Neural progenitor cell (in vitro differentiated cells): ENCODE measurements at regions not wholly inside any gene's neighbourhood (a gene's known extent, or its start where the extent isn't known, plus 50 kb on each side); places are given as distances from the start of the nearest gene placed in this dataset.

Experiments used
- DNase-seq: peaks from one replicate; pipeline ENCODE4 v3.0.0-alpha.2; 2016; ENCODE audit warnings: low spot score
- H2AFZ ChIP-seq: fragments of 200-600 bp; sonication (generic); replicated peaks from 2 replicates; pipeline ENCODE4 v1.6.1; 2016; ENCODE audit warnings: antibody characterized with exemption
- H3F3A ChIP-seq: fragments of 200-600 bp; sonication (generic); 2 replicates; pipeline ENCODE4 v1.6.1; 2016; ENCODE audit warnings: antibody characterized with exemption, low read depth
- H3K27ac ChIP-seq: fragments of 200-600 bp; sonication (generic); 2 replicates; pipeline ENCODE4 v1.5.1; 2016; ENCODE audit warnings: mild to moderate bottlenecking
- H3K27me3 ChIP-seq: fragments of 200-600 bp; sonication (generic); 2 replicates; pipeline ENCODE4 v1.6.1; 2016; ENCODE audit warnings: mild to moderate bottlenecking, moderate library complexity
- H3K36me3 ChIP-seq: fragments of 200-600 bp; sonication (generic); 2 replicates; pipeline ENCODE4 v1.5.1; 2016
- H3K4me1 ChIP-seq: fragments of 200-600 bp; sonication (generic); 2 replicates; pipeline ENCODE4 v1.6.1; 2016; ENCODE audit warnings: mixed run types
- H3K4me2 ChIP-seq: fragments of 200-600 bp; sonication (generic); 2 replicates; pipeline ENCODE4 v1.6.1; 2016
- H3K4me3 ChIP-seq: fragments of 200-600 bp; sonication (generic); 2 replicates; pipeline ENCODE4 v1.5.1; 2016
- H3K79me2 ChIP-seq: fragments of 200-600 bp; sonication (generic); 2 replicates; pipeline ENCODE4 v1.6.1; 2016; ENCODE audit warnings: low read depth
- H3K9ac ChIP-seq: fragments of 200-600 bp; sonication (generic); 2 replicates; pipeline ENCODE4 v1.6.1; 2016
- H3K9me3 ChIP-seq: fragments of 200-600 bp; sonication (generic); 2 replicates; pipeline ENCODE4 v1.5.1; 2016; ENCODE audit warnings: low read depth
- H4K20me1 ChIP-seq: fragments of 200-600 bp; sonication (generic); 2 replicates; pipeline ENCODE4 v1.6.1; 2016; ENCODE audit warnings: low read depth
- H3K27ac Mint-ChIP-seq: 3 replicates; pipeline ENCODE4 v1.8.0; 2021; ENCODE audit warnings: mixed read lengths
- H3K27me3 Mint-ChIP-seq: 2 replicates; pipeline ENCODE4 v1.8.0; 2022; ENCODE audit warnings: low read depth, mild to moderate bottlenecking, inconsistent platforms, moderate library complexity, mixed read lengths; ENCODE audit not compliant: insufficient read depth
- H3K36me3 Mint-ChIP-seq: 3 replicates; pipeline ENCODE4 v1.8.0; 2021; ENCODE audit warnings: mixed read lengths
- H3K4me1 Mint-ChIP-seq: 3 replicates; pipeline ENCODE4 v1.8.0; 2021; ENCODE audit warnings: mixed read lengths
- H3K4me3 Mint-ChIP-seq: 3 replicates; pipeline ENCODE4 v1.8.0; 2021; ENCODE audit warnings: mild to moderate bottlenecking, moderate library complexity, mixed read lengths
- H3K9me3 Mint-ChIP-seq: 3 replicates; pipeline ENCODE4 v1.8.0; 2020; ENCODE audit warnings: mixed read lengths
- EZH2 ChIP-seq: fragments of 200-600 bp; sonication (generic); IDR thresholded peaks from 2 replicates; pipeline ENCODE4 v1.6.1; 2017; ENCODE audit warnings: antibody characterized with exemption, mild to moderate bottlenecking, moderate library complexity
- EZH2phosphoT487 ChIP-seq: fragments of 200-600 bp; sonication (generic); IDR thresholded peaks from 2 replicates; pipeline ENCODE4 v1.6.1; 2017; ENCODE audit warnings: antibody characterized with exemption
- TF ChIP-seq, protein P1 (sequence below): fragments of 200-600 bp; sonication (generic); IDR thresholded peaks from 2 replicates; pipeline ENCODE4 v1.5.1; 2017; ENCODE audit warnings: antibody characterized with exemption, mild to moderate bottlenecking

DNA sequence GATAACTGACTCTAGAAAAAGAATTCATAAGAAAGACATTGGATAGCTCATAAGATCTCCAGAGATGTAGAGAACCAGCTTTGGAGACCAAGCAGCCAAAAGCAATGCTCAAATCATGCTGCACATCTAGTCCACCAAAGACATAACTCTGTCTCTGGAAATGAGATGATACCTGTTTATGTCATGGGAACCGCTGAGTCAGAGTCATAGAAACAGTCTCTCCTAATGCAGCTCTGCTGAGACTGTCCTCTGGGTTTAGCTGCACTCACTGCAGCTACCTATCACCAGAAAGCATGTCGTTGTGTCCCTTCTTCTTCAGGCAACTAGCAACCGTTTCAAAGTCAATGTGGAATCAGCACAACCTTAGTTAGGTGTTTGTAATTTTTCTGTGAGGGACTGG is 218.5 kb upstream of the ROBO1 start:
- H3K36me3 ChIP-seq = no peaks in the 10 kb centered on the region
- H3K79me2 ChIP-seq = no peaks in the 10 kb centered on the region
- no peaks in the 10 kb centered on the region for H3K9me3 ChIP-seq
- H3F3A ChIP-seq = no peaks in the 10 kb centered on the region
- no peak overlapping the region for H3K27ac Mint-ChIP-seq
- no peaks in the 10 kb centered on the region for H3K9me3 Mint-ChIP-seq
- no peak overlapping the region for H3K4me3 Mint-ChIP-seq
- no peak for DNase-seq
- H3K9ac ChIP-seq = no peak overlapping the region
- H3K4me3 ChIP-seq = no peak overlapping the region
- H3K27ac ChIP-seq = no peak overlapping the region
- H3K4me1 Mint-ChIP-seq = peaks cover 5% of the 10 kb centered on the region
- H4K20me1 ChIP-seq = no peaks in the 10 kb centered on the region
- no peaks in the 10 kb centered on the region for H3K36me3 Mint-ChIP-seq
- H3K27me3 Mint-ChIP-seq = no peaks in the 10 kb centered on the region
- H3K27me3 ChIP-seq = no peaks in the 10 kb centered on the region
- H2AFZ ChIP-seq = no peak overlapping the region
- H3K4me2 ChIP-seq = no peak overlapping the region
- TF ChIP-seq EZH2phosphoT487 = no peak
- H3K4me1 ChIP-seq = no peaks in the 10 kb centered on the region

DNA sequence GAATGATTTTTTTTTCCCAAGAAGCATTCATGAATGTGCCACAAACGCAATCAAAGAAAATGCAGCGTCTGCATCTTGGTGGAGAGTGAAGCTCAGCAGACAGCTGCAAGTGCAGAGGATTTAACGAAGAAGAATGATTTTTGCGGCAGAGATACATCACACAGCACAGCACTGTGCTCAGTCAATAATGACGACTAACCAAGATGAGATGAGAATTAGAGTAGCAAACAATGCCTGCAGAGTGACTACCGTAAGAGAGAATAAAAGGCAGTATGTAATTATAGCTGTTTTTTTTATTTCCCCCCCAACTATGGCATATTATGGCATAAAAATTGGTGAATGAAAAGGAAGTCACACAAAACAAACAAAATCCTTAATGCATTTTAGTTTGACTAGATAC is 218.0 kb upstream of the ROBO1 start:
- Histone ChIP-seq H3K27ac (no peak overlapping the region), H3K9ac (no peak overlapping the region), H3K4me2 (no peak overlapping the region), H4K20me1 (no peaks in the 10 kb centered on the region), H3K4me1 (no peaks in the 10 kb centered on the region), H3K27me3 (no peaks in the 10 kb centered on the region), H3K4me3 (no peak overlapping the region), H3K79me2 (no peaks in the 10 kb centered on the region), H3K9me3 (no peaks in the 10 kb centered on the region), H2AFZ (no peak overlapping the region), H3K36me3 (no peaks in the 10 kb centered on the region), H3F3A (no peaks in the 10 kb centered on the region)
- TF ChIP-seq, protein P1, sequence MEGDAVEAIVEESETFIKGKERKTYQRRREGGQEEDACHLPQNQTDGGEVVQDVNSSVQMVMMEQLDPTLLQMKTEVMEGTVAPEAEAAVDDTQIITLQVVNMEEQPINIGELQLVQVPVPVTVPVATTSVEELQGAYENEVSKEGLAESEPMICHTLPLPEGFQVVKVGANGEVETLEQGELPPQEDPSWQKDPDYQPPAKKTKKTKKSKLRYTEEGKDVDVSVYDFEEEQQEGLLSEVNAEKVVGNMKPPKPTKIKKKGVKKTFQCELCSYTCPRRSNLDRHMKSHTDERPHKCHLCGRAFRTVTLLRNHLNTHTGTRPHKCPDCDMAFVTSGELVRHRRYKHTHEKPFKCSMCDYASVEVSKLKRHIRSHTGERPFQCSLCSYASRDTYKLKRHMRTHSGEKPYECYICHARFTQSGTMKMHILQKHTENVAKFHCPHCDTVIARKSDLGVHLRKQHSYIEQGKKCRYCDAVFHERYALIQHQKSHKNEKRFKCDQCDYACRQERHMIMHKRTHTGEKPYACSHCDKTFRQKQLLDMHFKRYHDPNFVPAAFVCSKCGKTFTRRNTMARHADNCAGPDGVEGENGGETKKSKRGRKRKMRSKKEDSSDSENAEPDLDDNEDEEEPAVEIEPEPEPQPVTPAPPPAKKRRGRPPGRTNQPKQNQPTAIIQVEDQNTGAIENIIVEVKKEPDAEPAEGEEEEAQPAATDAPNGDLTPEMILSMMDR = no peak
- TF ChIP-seq EZH2 (no peak), EZH2phosphoT487 (no peak)
- H3K9me3 Mint-ChIP-seq = no peaks in the 10 kb centered on the region
- no peaks in the 10 kb centered on the region for H3K36me3 Mint-ChIP-seq
- no peak for DNase-seq
- no peaks in the 10 kb centered on the region for H3K27me3 Mint-ChIP-seq
- peaks cover 4% of the 10 kb centered on the region for H3K4me1 Mint-ChIP-seq
- H3K4me3 Mint-ChIP-seq = no peak overlapping the region
- H3K27ac Mint-ChIP-seq = no peak overlapping the region

DNA sequence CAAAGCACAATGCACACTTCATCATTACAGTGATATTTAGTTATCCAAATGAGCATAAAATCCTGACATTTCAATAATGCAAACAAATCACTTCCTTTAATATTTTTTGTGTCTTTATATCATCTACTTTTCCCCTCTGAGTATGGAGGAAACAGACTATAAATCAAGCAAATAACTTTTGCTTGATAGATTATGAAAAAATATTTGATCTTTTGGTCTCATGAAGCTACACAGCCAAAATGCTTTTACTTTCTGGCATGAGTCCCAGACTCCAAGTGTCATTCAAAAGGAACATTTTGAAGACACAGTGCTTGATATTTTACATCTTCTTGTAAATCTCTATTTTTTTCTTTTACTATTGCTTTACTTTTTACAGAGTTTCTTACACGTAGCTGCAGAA is 215.3 kb upstream of the ROBO1 start:
- no peaks in the 10 kb centered on the region for H3F3A ChIP-seq
- no peaks in the 10 kb centered on the region for H3K27me3 Mint-ChIP-seq

DNA sequence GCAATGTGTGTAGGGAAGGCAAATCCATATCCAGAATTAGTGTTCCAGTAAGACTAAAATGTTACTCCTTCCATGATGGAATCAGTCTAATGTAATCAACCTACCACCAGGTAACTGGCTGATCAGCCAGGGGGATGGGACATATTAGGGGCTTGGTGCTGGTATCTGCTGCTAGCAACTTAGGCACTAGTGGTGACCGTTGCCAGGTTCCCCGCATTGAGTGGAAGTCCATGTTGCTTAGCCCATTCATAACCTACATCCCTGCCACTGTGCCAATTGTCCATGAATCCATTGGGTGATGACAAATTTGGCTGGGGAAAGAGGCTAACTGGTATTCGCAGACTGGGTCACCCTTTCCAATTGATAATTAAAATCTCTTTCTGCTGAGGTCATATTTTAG is 212.2 kb upstream of the ROBO1 start:
- H3K4me3 Mint-ChIP-seq = no peak overlapping the region
- Histone ChIP-seq H3K4me1 (no peaks in the 10 kb centered on the region), H3K9ac (no peak overlapping the region), H4K20me1 (no peaks in the 10 kb centered on the region), H3K27ac (no peak overlapping the region), H2AFZ (no peak overlapping the region), H3K79me2 (no peaks in the 10 kb centered on the region), H3K27me3 (no peaks in the 10 kb centered on the region), H3K36me3 (no peaks in the 10 kb centered on the region), H3K4me2 (no peak overlapping the region), H3F3A (no peaks in the 10 kb centered on the region), H3K9me3 (no peaks in the 10 kb centered on the region), H3K4me3 (no peak overlapping the region)
- H3K9me3 Mint-ChIP-seq = peaks cover 5% of the 10 kb centered on the region
- TF ChIP-seq EZH2 = no peak
- no peak for TF ChIP-seq EZH2phosphoT487
- TF ChIP-seq, protein P1 = no peak
- no peaks in the 10 kb centered on the region for H3K27me3 Mint-ChIP-seq
- no peaks in the 10 kb centered on the region for H3K36me3 Mint-ChIP-seq
- no peak for DNase-seq
- H3K4me1 Mint-ChIP-seq = peaks cover 3% of the 10 kb centered on the region
- H3K27ac Mint-ChIP-seq = no peak overlapping the region

More for the DNA sequence above, 215.3 kb upstream of the ROBO1 start:
- H3K36me3 Mint-ChIP-seq = no peaks in the 10 kb centered on the region
- peaks cover 3% of the 10 kb centered on the region for H3K4me1 Mint-ChIP-seq
- H3K9me3 Mint-ChIP-seq = no peaks in the 10 kb centered on the region
- Histone ChIP-seq H3K4me3 (no peak overlapping the region), H4K20me1 (no peaks in the 10 kb centered on the region), H3K79me2 (no peaks in the 10 kb centered on the region), H3K4me2 (no peak overlapping the region), H3K36me3 (no peaks in the 10 kb centered on the region), H3K27ac (no peak overlapping the region), H3K9ac (no peak overlapping the region), H2AFZ (no peak overlapping the region), H3K4me1 (no peaks in the 10 kb centered on the region), H3K27me3 (no peaks in the 10 kb centered on the region), H3K9me3 (no peaks in the 10 kb centered on the region)
- no peak overlapping the region for H3K27ac Mint-ChIP-seq
- H3K4me3 Mint-ChIP-seq = no peak overlapping the region
- no peak for TF ChIP-seq EZH2phosphoT487
- TF ChIP-seq, protein P1 = no peak
- no peak for TF ChIP-seq EZH2
- no peak for DNase-seq
